Muscle of leg (tissue), 3 donors: ENCODE measurements at regions not wholly inside any gene's neighbourhood (a gene's known extent, or its start where the extent isn't known, plus 50 kb on each side); places are given as distances from the start of the nearest gene placed in this dataset.

ENCODE experiments used
- DNase-seq: peaks from one replicate; pipeline ENCODE4 v3.0.0; 2013
- H3K27ac ChIP-seq: one replicate; pipeline ENCODE4 v1.5.1; 2013; ENCODE audit warnings: mild to moderate bottlenecking, low read length, control low read depth
- H3K27me3 ChIP-seq: one replicate; pipeline ENCODE4 v1.6.1; 2013; ENCODE audit warnings: low read length; ENCODE audit not compliant: control insufficient read depth, insufficient read depth
- H3K36me3 ChIP-seq: one replicate; pipeline ENCODE4 v1.6.1; 2013; ENCODE audit warnings: low read length; ENCODE audit not compliant: control insufficient read depth, insufficient read depth
- H3K4me1 ChIP-seq: one replicate; pipeline ENCODE4 v1.6.1; 2013; ENCODE audit warnings: low read length; ENCODE audit not compliant: control insufficient read depth, insufficient read depth
- H3K4me3 ChIP-seq: one replicate; pipeline ENCODE4 v1.5.1; 2013; ENCODE audit warnings: low read length, control low read depth
- H3K9me3 ChIP-seq: replicated peaks from 2 replicates; pipeline ENCODE4 v1.6.1; 2013; ENCODE audit warnings: low read depth, low read length; ENCODE audit not compliant: control insufficient read depth
- WGBS: methylation state at CpG from one replicate; pipeline ENCODE4 v1.1.5; 2013; ENCODE audit warnings: missing lambda C conversion rate; ENCODE audit not compliant: insufficient coverage; 5-methylcytosine and 5-hydroxymethylcytosine counted together

GRCh38 chr4:38308728-38309311 is 348.6 kb downstream of the PTTG2 start:
- H3K4me3 ChIP-seq = no peak overlapping the region
- H3K4me1 ChIP-seq = peaks cover 13% of the 10 kb centered on the region
- no peaks in the 10 kb centered on the region for H3K36me3 ChIP-seq
- DNase-seq = no peak
- no peak overlapping the region for H3K27ac ChIP-seq
- no peaks in the 10 kb centered on the region for H3K27me3 ChIP-seq
- 0% methylated on average over 2 of the region's 5 CpGs for WGBS
- H3K9me3 ChIP-seq = peaks cover 5% of the 10 kb centered on the region

DNA sequence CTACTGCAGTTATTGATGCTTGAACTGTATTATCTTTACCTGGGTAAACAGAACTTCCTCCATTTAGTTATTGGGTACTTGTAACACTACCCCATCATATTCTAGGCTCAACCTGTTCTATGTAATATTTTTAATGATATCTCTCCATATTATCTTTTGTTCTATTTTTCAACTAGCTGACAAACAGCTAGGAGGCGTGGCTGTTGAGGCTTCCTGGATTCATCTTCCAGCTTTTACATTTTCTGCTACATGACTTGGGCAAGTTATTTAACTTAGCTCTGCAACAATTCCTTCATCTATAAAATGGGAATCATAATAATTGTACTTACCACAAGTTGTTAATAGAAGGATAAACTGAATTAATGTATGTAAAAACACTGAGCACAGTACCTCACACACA is 349.3 kb downstream of the PTTG2 start:
- no CpG with 5 or more reads among the region's 1 CpG for WGBS
- H3K27me3 ChIP-seq = no peaks in the 10 kb centered on the region
- peaks cover 5% of the 10 kb centered on the region for H3K9me3 ChIP-seq
- peaks cover 19% of the 10 kb centered on the region for H3K4me1 ChIP-seq
- DNase-seq = no peak
- H3K36me3 ChIP-seq = no peaks in the 10 kb centered on the region
- H3K4me3 ChIP-seq = no peak overlapping the region
- no peak overlapping the region for H3K27ac ChIP-seq

GRCh38 chr4:38310446-38311043 is 350.3 kb downstream of the PTTG2 start:
- no peak overlapping the region for H3K4me3 ChIP-seq
- 96% methylated on average over 3 of the region's 4 CpGs for WGBS

DNA sequence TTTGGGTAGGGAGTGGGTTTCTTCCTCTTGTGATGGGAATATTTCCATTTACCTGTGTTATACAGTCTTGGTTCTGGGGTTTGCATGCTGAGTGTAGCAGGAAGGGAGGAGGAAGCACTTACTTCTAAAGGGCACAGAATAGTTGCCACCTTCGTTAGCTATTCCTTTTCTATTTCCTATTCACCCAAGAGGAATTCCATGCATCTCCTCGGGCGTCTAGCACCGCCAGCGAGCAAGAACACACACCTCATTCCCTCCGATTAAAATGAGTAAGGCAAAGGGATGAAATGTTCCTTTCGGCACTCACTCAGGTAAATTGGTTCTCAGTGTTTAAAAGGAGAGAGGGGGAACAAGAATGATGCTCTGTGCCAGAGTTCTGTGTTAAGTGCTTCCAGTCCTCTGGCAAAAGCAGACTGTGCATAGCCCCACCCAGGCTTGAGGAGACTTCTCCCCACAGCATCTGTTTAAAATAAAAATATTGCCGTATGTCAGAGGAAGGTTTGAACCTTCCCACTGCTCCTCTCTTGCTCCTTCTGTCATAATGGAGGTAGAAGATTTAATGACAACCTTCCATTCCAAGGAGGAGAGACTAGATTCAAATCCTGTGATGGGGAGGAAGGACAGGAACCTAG is 351.4 kb downstream of the PTTG2 start:
- Histone ChIP-seq H3K9me3 (peaks cover 5% of the 10 kb centered on the region), H3K27ac (no peak overlapping the region), H3K27me3 (no peaks in the 10 kb centered on the region), H3K4me3 (no peak overlapping the region), H3K36me3 (no peaks in the 10 kb centered on the region), H3K4me1 (peaks cover 22% of the 10 kb centered on the region)
- DNase-seq = no peak
- no CpG with 5 or more reads among the region's 8 CpGs for WGBS

More at GRCh38 chr4:38310446-38311043, 350.3 kb downstream of the PTTG2 start:
- H3K4me1 ChIP-seq = peaks cover 22% of the 10 kb centered on the region
- no peaks in the 10 kb centered on the region for H3K27me3 ChIP-seq
- H3K27ac ChIP-seq = peak overlapping the region; percentile 42
- H3K36me3 ChIP-seq = no peaks in the 10 kb centered on the region
- DNase-seq = no peak
- H3K9me3 ChIP-seq = peaks cover 5% of the 10 kb centered on the region

DNA sequence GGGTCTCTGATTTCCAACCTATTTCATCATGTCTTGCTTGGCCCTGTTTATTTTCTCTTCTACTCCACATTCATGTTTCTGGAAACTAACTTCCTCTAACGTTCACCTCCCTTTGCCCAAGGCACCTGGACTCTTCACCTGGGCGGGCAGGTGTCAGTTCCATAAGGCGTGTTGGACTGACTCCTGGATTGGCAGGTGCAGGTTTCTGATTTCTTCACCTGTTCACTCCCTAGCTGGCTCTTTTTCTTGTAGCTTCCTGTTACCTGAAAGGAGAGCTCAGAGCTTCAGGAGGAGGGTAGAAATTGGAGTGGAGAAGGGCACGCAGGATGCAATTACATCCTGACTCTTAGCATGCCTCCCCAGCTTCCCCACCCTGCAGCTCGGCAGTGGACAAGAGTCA is 350.8 kb upstream of the KLF3 start:
- Histone ChIP-seq H3K36me3 (no peaks in the 10 kb centered on the region), H3K4me3 (no peak overlapping the region), H3K9me3 (peaks cover 5% of the 10 kb centered on the region), H3K27me3 (no peaks in the 10 kb centered on the region), H3K4me1 (peaks cover 24% of the 10 kb centered on the region), H3K27ac (no peak overlapping the region)
- WGBS = 75% methylated on average over 2 of the region's 5 CpGs
- DNase-seq = no peak

GRCh38 chr4:38313999-38314561 is 349.9 kb upstream of the KLF3 start:
- no peak overlapping the region for H3K4me3 ChIP-seq
- peaks cover 5% of the 10 kb centered on the region for H3K9me3 ChIP-seq
- H3K36me3 ChIP-seq = no peaks in the 10 kb centered on the region
- DNase-seq = no peak
- WGBS = no CpG with 5 or more reads among the region's 4 CpGs
- H3K27ac ChIP-seq = no peak overlapping the region
- peaks cover 30% of the 10 kb centered on the region for H3K4me1 ChIP-seq
- no peaks in the 10 kb centered on the region for H3K27me3 ChIP-seq

GRCh38 chr4:38314663-38315062 is 349.3 kb upstream of the KLF3 start:
- Histone ChIP-seq H3K9me3 (peaks cover 5% of the 10 kb centered on the region), H3K27me3 (no peaks in the 10 kb centered on the region), H3K4me1 (peaks cover 35% of the 10 kb centered on the region), H3K27ac (no peak overlapping the region), H3K36me3 (no peaks in the 10 kb centered on the region), H3K4me3 (no peak overlapping the region)
- DNase-seq = no peak
- WGBS = no CpG with 5 or more reads among the region's 5 CpGs

GRCh38 chr4:38315286-38315685 is 348.7 kb upstream of the KLF3 start:
- no peaks in the 10 kb centered on the region for H3K36me3 ChIP-seq
- no CpG with 5 or more reads among the region's 5 CpGs for WGBS
- peaks cover 5% of the 10 kb centered on the region for H3K9me3 ChIP-seq
- no peak for DNase-seq
- H3K4me3 ChIP-seq = no peak overlapping the region
- H3K27ac ChIP-seq = no peak overlapping the region
- peaks cover 40% of the 10 kb centered on the region for H3K4me1 ChIP-seq
- no peaks in the 10 kb centered on the region for H3K27me3 ChIP-seq

- H3K4me3 ChIP-seq = no peak overlapping the region
- no peak for DNase-seq
- WGBS = 87% methylated on average over 3 of the region's 5 CpGs
- H3K27ac ChIP-seq = no peak overlapping the region
- H3K4me1 ChIP-seq = peaks cover 38% of the 10 kb centered on the region
- peaks cover 5% of the 10 kb centered on the region for H3K9me3 ChIP-seq
- no peaks in the 10 kb centered on the region for H3K27me3 ChIP-seq
- H3K36me3 ChIP-seq = no peaks in the 10 kb centered on the region
Measured at GRCh38 chr4:38316045-38316444, 348.0 kb upstream of the KLF3 start.

DNA sequence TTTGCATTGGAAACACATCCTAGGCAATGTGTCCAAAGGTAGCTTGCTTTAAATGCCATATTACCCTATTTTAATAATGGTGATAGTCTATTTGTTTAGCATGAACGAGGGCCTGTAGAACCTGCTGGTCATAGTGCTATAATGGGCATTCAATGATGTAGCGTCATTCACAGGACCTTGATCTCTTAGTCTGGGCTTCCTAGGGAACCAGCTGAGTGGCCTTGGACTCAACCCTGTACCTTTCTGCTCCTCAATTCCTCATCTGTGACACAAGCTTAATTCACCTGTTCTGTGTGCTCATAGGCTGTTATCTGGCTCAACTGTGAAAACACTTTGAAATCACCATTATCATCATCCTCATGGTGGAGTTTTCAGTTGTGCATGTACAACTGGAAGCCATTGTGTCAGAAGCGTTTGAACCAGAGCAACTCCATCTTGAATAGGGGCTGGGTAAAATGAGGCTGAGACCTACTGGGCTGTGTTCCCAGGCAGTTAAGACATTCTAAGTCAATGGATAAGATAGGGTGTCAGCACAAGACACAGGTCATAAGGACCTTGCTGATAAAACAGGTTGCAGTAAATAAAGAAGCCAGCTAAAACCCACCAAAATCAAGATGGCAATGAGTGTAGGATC is 346.8 kb upstream of the KLF3 start:
- no peaks in the 10 kb centered on the region for H3K36me3 ChIP-seq
- DNase-seq = no peak
- no peak overlapping the region for H3K4me3 ChIP-seq
- H3K27ac ChIP-seq = no peak overlapping the region
- no peaks in the 10 kb centered on the region for H3K27me3 ChIP-seq
- WGBS = 94% methylated on average over 2 of the region's 3 CpGs
- H3K4me1 ChIP-seq = peaks cover 34% of the 10 kb centered on the region
- peaks cover 2% of the 10 kb centered on the region for H3K9me3 ChIP-seq
